Peyer's patch (tissue), 4 donors: ENCODE measurements at regions not wholly inside any gene's neighbourhood (a gene's known extent, or its start where the extent isn't known, plus 50 kb on each side); places are given as distances from the start of the nearest gene placed in this dataset.

Experiments used
- POLR2A ChIP-seq, 2 donors: fragments of 450-650 bp; IDR thresholded peaks; one replicate each; pipeline ENCODE4 v1.5.1; 2017; ENCODE audit warnings: antibody characterized with exemption in 2 of 2, mild to moderate bottlenecking in 2 of 2, moderate library complexity in 2 of 2
- TF ChIP-seq, protein P1 (sequence below), 6 experiments: fragments of 450-650 bp in 4 of 6; fragments of 200-600 bp in 2 of 6; sonication (generic) in 1 of 6; IDR thresholded peaks; one replicate each; pipeline ENCODE4 v1.5.1; 2017 to 2019; ENCODE audit warnings: antibody characterized with exemption in 6 of 6, mild to moderate bottlenecking in 3 of 6, moderate library complexity in 1 of 6

DNA sequence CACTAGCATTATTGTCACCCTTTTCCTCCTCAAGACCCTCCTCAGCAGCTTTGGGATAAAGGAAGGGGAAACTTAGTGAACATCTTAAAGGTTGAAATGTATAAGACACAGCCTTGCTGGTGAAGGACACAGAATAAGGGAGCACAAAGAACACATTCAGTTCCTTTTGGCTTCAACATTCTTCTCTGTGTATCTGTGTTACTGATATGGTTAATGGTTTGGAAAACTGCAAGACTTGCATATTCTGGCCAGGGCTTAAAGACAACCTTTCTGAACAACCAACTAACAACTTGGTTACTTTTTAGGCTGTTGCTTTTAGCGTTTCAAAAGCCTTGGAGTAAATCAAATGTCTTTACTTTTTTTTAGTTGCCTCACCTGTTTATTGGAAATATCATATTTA, 680.5 kb downstream of the MECOM start:
- TF ChIP-seq, protein P1, sequence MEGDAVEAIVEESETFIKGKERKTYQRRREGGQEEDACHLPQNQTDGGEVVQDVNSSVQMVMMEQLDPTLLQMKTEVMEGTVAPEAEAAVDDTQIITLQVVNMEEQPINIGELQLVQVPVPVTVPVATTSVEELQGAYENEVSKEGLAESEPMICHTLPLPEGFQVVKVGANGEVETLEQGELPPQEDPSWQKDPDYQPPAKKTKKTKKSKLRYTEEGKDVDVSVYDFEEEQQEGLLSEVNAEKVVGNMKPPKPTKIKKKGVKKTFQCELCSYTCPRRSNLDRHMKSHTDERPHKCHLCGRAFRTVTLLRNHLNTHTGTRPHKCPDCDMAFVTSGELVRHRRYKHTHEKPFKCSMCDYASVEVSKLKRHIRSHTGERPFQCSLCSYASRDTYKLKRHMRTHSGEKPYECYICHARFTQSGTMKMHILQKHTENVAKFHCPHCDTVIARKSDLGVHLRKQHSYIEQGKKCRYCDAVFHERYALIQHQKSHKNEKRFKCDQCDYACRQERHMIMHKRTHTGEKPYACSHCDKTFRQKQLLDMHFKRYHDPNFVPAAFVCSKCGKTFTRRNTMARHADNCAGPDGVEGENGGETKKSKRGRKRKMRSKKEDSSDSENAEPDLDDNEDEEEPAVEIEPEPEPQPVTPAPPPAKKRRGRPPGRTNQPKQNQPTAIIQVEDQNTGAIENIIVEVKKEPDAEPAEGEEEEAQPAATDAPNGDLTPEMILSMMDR (IDR thresholded peaks at IDR 0.05), result no peak
- TF ChIP-seq POLR2A (IDR thresholded peaks at IDR 0.05), result no peak
